ENCODE measurements at regions not wholly inside any gene's neighbourhood (a gene's known extent, or its start where the extent isn't known, plus 50 kb on each side); places are given as distances from the start of the nearest gene placed in this dataset.
A peak's percentile ranks its signal among the peaks of the same experiment; 100 is the strongest.

DNA sequence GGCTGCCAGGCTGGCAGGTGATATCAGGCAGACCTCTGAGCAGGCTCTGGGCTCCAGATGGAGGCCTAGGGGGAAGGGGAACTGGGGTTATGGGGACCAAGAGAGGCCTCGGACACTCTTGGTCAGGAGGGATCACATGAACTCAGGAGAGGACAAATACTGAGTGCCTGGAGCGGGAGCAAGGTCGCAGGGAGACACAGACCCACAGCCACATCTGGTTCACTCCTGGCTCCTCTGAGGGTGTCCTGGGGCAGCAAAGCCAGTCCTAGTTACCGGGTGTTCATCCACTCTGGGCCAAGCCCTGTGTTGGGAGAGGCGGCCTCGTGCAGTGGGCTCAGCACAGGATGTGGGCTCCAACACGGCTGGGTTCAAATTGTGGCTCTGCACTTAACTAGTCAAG lies 239.0 kb downstream of the PTPRU start:
- Histone ChIP-seq H3K27me3 (no peaks in the 10 kb centered on the region), H3K36me3 (no peaks in the 10 kb centered on the region), H3K4me3 (ENCODE audit: low read depth, low read length) (no peak overlapping the region), H3K4me1 (peaks cover 40% of the 10 kb centered on the region), H3K9me3 (no peaks in the 10 kb centered on the region)
- TF ChIP-seq, protein P1, sequence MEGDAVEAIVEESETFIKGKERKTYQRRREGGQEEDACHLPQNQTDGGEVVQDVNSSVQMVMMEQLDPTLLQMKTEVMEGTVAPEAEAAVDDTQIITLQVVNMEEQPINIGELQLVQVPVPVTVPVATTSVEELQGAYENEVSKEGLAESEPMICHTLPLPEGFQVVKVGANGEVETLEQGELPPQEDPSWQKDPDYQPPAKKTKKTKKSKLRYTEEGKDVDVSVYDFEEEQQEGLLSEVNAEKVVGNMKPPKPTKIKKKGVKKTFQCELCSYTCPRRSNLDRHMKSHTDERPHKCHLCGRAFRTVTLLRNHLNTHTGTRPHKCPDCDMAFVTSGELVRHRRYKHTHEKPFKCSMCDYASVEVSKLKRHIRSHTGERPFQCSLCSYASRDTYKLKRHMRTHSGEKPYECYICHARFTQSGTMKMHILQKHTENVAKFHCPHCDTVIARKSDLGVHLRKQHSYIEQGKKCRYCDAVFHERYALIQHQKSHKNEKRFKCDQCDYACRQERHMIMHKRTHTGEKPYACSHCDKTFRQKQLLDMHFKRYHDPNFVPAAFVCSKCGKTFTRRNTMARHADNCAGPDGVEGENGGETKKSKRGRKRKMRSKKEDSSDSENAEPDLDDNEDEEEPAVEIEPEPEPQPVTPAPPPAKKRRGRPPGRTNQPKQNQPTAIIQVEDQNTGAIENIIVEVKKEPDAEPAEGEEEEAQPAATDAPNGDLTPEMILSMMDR (IDR thresholded peaks at IDR 0.05; ENCODE audit: low read depth, low read length): no peak
- DNase-seq: no peak

- Histone ChIP-seq H3K4me1 (peaks cover 45% of the 10 kb centered on the region), H3K27me3 (no peaks in the 10 kb centered on the region), H3K36me3 (no peaks in the 10 kb centered on the region), H3K4me3 (ENCODE audit: low read depth, low read length) (no peak overlapping the region), H3K9me3 (no peaks in the 10 kb centered on the region)
- DNase-seq: peak; percentile 59
- TF ChIP-seq, protein P1 (IDR thresholded peaks at IDR 0.05; ENCODE audit: low read depth, low read length): no peak
Observed at GRCh38 chr1:29474274-29475244, 238.2 kb downstream of the PTPRU start.

- Histone ChIP-seq H3K36me3 (no peaks in the 10 kb centered on the region), H3K27me3 (no peaks in the 10 kb centered on the region), H3K9me3 (no peaks in the 10 kb centered on the region), H3K4me3 (ENCODE audit: low read depth, low read length) (no peak overlapping the region), H3K4me1 (peaks cover 53% of the 10 kb centered on the region)
- TF ChIP-seq, protein P1 (IDR thresholded peaks at IDR 0.05; ENCODE audit: low read depth, low read length): no peak
- peak; percentile 45 for DNase-seq
Observed at GRCh38 chr1:29473161-29473855, 237.0 kb downstream of the PTPRU start.

GRCh38 chr1:29471487-29472313 lies 235.4 kb downstream of the PTPRU start:
- Histone ChIP-seq H3K9me3 (no peaks in the 10 kb centered on the region), H3K4me3 (ENCODE audit: low read depth, low read length) (no peak overlapping the region), H3K4me1 (peaks cover 56% of the 10 kb centered on the region), H3K36me3 (no peaks in the 10 kb centered on the region), H3K27me3 (no peaks in the 10 kb centered on the region)
- DNase-seq: peak; percentile 92
- TF ChIP-seq, protein P1 (IDR thresholded peaks at IDR 0.05; ENCODE audit: low read depth, low read length): no peak

DNA sequence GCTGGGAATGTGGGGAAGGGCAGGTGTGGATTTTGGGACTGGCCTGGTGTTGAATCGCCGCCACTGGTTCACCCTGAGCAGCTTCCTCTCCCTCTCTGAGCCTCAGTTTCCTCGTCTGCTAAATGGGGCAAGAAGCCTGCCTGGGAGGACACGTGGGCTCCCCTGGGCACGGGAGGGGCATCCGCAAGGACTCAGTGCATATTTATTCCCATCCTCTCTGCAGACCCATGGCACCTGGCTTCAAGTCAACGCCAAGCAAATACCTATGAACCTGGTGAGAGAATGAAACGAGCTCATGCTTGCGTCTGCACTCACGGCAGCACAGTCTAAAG lies 234.4 kb downstream of the PTPRU start:
- Histone ChIP-seq H3K4me1 (peaks cover 56% of the 10 kb centered on the region), H3K27me3 (no peaks in the 10 kb centered on the region), H3K36me3 (no peaks in the 10 kb centered on the region), H3K4me3 (ENCODE audit: low read depth, low read length) (no peak overlapping the region), H3K9me3 (no peaks in the 10 kb centered on the region)
- TF ChIP-seq, protein P1 (IDR thresholded peaks at IDR 0.05; ENCODE audit: low read depth, low read length): no peak
- DNase-seq: no peak
